GM23248 (cell line): ENCODE measurements at regions not wholly inside any gene's neighbourhood (a gene's known extent, or its start where the extent isn't known, plus 50 kb on each side); places are given as distances from the start of the nearest gene placed in this dataset.
A peak's percentile ranks its signal among the peaks of the same experiment; 100 is the strongest.

Experiments
- DNase-seq: peaks from one replicate; pipeline ENCODE4 v3.0.0-alpha.2; 2015
- H2AFZ ChIP-seq: fragments of 200-600 bp; sonication (generic); 2 replicates; pipeline ENCODE4 v1.6.1; 2016; ENCODE audit warnings: antibody characterized with exemption
- H3F3A ChIP-seq: fragments of 200-600 bp; sonication (generic); 2 replicates; pipeline ENCODE4 v1.6.1; 2016; ENCODE audit warnings: mild to moderate bottlenecking, antibody characterized with exemption, mixed run types; ENCODE audit not compliant: insufficient read depth
- H3K27ac ChIP-seq: fragments of 200-600 bp; sonication (generic); 2 replicates; pipeline ENCODE4 v1.5.1; 2016; ENCODE audit warnings: mild to moderate bottlenecking
- H3K27me3 ChIP-seq: fragments of 200-600 bp; sonication (generic); replicated peaks from 2 replicates; pipeline ENCODE4 v1.6.1; 2016; ENCODE audit warnings: mild to moderate bottlenecking; ENCODE audit not compliant: insufficient read depth
- H3K36me3 ChIP-seq: fragments of 200-600 bp; sonication (generic); 2 replicates; pipeline ENCODE4 v1.6.1; 2016; ENCODE audit warnings: low read depth, mild to moderate bottlenecking
- H3K4me1 ChIP-seq: fragments of 200-600 bp; sonication (generic); 2 replicates; pipeline ENCODE4 v1.6.1; 2016; ENCODE audit warnings: mild to moderate bottlenecking; ENCODE audit not compliant: insufficient read depth
- H3K4me2 ChIP-seq: fragments of 200-600 bp; sonication (generic); one replicate; pipeline ENCODE4 v1.6.1; 2016; ENCODE audit warnings: mild to moderate bottlenecking; ENCODE audit not compliant: unreplicated experiment
- H3K4me3 ChIP-seq: fragments of 200-600 bp; sonication (generic); 2 replicates; pipeline ENCODE4 v1.5.1; 2016; ENCODE audit warnings: mild to moderate bottlenecking
- H3K79me2 ChIP-seq: fragments of 200-600 bp; sonication (generic); 2 replicates; pipeline ENCODE4 v1.6.1; 2016; ENCODE audit warnings: mild to moderate bottlenecking; ENCODE audit not compliant: insufficient read depth
- H3K9ac ChIP-seq: fragments of 200-600 bp; sonication (generic); 2 replicates; pipeline ENCODE4 v1.6.1; 2016; ENCODE audit warnings: mild to moderate bottlenecking
- H3K9me2 ChIP-seq: fragments of 200-600 bp; sonication (generic); 2 replicates; pipeline ENCODE4 v1.6.1; 2016; ENCODE audit warnings: mixed run types, mild to moderate bottlenecking, moderate library complexity; ENCODE audit not compliant: insufficient read depth
- H3K9me3 ChIP-seq: fragments of 200-600 bp; sonication (generic); one replicate; pipeline ENCODE4 v1.6.1; 2017; ENCODE audit warnings: low read depth
- H4K20me1 ChIP-seq: fragments of 200-600 bp; sonication (generic); 2 replicates; pipeline ENCODE4 v1.6.0; 2016; ENCODE audit not compliant: insufficient read depth
- EZH2 ChIP-seq: fragments of 200-600 bp; sonication (generic); IDR thresholded peaks from 2 replicates; pipeline ENCODE4 v1.6.1; 2018; ENCODE audit warnings: antibody characterized with exemption, mild to moderate bottlenecking; ENCODE audit not compliant: insufficient read depth, poor library complexity, severe bottlenecking
- EZH2phosphoT487 ChIP-seq: fragments of 200-600 bp; sonication (generic); IDR thresholded peaks from 2 replicates; pipeline ENCODE4 v1.6.1; 2018; ENCODE audit warnings: antibody characterized with exemption, moderate library complexity, mild to moderate bottlenecking, low read depth; ENCODE audit not compliant: insufficient read depth
- WGBS, 2 experiments: methylation state at CpG; one replicate each; pipeline ENCODE4 v1.1.6; 2015 to 2017; ENCODE audit warnings: low lambda C conversion rate in 2 of 2, low coverage in 1 of 2; ENCODE audit errors: missing lambda C conversion rate in 2 of 2; 5-methylcytosine and 5-hydroxymethylcytosine counted together
- in situ Hi-C: fragments of 300-500 bp; cut with MboI; formaldehyde crosslinking; loops from 2 replicates; pipeline ENCODE4 v1.15.0; 2020

- H3K9me2 ChIP-seq, result no peaks in the 10 kb centered on the region
- no peaks in the 10 kb centered on the region for H3K4me1 ChIP-seq
- TF ChIP-seq EZH2phosphoT487 (no peak), EZH2 (no peak)
- 10 to 14% methylated on average over 3 of the region's 3 CpGs for WGBS, 2 experiments
- H3K4me3 ChIP-seq, result no peak overlapping the region
- H3K79me2 ChIP-seq, result no peaks in the 10 kb centered on the region
- no peak overlapping the region for H3K9ac ChIP-seq
- DNase-seq, result no peak
- no peaks in the 10 kb centered on the region for H3K27me3 ChIP-seq
- H2AFZ ChIP-seq, result no peak overlapping the region
- no peaks in the 10 kb centered on the region for H3K9me3 ChIP-seq
- H4K20me1 ChIP-seq, result no peaks in the 10 kb centered on the region
- in situ Hi-C loops, result no loop called here
- no peak overlapping the region for H3K27ac ChIP-seq
- H3K4me2 ChIP-seq, result no peak overlapping the region
- no peaks in the 10 kb centered on the region for H3K36me3 ChIP-seq
- no peaks in the 10 kb centered on the region for H3F3A ChIP-seq
Measured at GRCh38 chr7:118369987-118370386, 145.5 kb downstream of the ANKRD7 start.

- H3K9me3 ChIP-seq, result no peaks in the 10 kb centered on the region
- H3K4me1 ChIP-seq, result no peaks in the 10 kb centered on the region
- no peaks in the 10 kb centered on the region for H3F3A ChIP-seq
- H3K36me3 ChIP-seq, result no peaks in the 10 kb centered on the region
- H3K4me2 ChIP-seq, result no peak overlapping the region
- no peaks in the 10 kb centered on the region for H4K20me1 ChIP-seq
- H3K79me2 ChIP-seq, result no peaks in the 10 kb centered on the region
- no peak overlapping the region for H2AFZ ChIP-seq
- no peaks in the 10 kb centered on the region for H3K27me3 ChIP-seq
- in situ Hi-C loops, result no loop called here
- no peaks in the 10 kb centered on the region for H3K9me2 ChIP-seq
- no peak overlapping the region for H3K4me3 ChIP-seq
- H3K9ac ChIP-seq, result no peak overlapping the region
- TF ChIP-seq EZH2phosphoT487 (no peak), EZH2 (no peak)
- peak; percentile 0 for DNase-seq
- WGBS, 2 experiments, result 52 to 59% methylated on average over 1 of the region's 1 CpG
- no peak overlapping the region for H3K27ac ChIP-seq
Measured at GRCh38 chr7:118372530-118372929, 148.0 kb downstream of the ANKRD7 start.

DNA sequence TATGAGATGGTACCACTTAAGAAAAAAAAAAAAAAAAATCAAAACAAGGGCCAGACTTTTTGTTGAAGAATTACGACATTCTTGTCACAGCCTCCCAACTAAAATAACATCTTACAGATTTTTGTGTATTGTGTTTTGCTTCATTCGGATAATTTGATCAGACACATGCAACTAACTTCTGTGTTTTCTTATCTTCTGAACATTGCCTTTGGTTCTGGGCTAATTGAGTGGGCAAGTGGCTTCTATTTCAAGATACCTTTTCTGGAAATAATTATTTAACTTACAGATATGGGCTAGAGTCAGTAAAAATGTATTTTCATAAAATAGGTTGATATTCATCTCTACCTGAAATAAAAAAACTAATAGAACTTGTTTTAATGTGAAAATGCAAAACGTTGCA, 165.1 kb downstream of the ANKRD7 start:
- Histone ChIP-seq H3K9me3 (peaks cover 3% of the 10 kb centered on the region), H3K79me2 (no peaks in the 10 kb centered on the region), H3K4me1 (no peaks in the 10 kb centered on the region), H3K4me3 (no peak overlapping the region), H3F3A (no peaks in the 10 kb centered on the region), H3K27ac (no peak overlapping the region), H3K36me3 (no peaks in the 10 kb centered on the region), H3K4me2 (no peak overlapping the region), H3K9me2 (no peaks in the 10 kb centered on the region), H3K27me3 (no peaks in the 10 kb centered on the region), H2AFZ (no peak overlapping the region), H3K9ac (no peak overlapping the region), H4K20me1 (no peaks in the 10 kb centered on the region)
- TF ChIP-seq EZH2, result no peak
- no peak for TF ChIP-seq EZH2phosphoT487
- in situ Hi-C loops, result no loop called here
- 13 to 17% methylated on average over 3 of the region's 3 CpGs for WGBS, 2 experiments
- no peak for DNase-seq

DNA sequence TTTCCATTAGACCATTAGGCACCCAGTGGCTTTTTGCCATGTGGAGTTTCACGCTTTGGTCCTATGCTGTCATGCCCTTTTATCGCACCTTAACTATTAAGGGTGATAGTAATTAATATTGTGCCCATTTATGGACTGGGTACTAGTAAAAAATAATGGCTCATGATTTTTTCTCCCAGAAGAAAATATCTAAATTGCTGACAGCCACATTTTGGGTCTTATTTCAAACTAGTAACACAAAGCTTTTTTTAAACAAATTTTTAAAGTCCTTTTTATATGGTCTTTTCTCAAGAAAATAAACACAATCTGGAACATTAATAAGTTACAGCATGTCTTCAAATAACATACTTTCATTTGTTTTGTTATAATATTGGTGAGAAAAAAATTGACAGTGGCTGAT, 179.7 kb downstream of the ANKRD7 start:
- H3F3A ChIP-seq, result no peaks in the 10 kb centered on the region
- H4K20me1 ChIP-seq, result no peaks in the 10 kb centered on the region
- no peak for TF ChIP-seq EZH2phosphoT487
- no peaks in the 10 kb centered on the region for H3K4me1 ChIP-seq
- H3K4me3 ChIP-seq, result no peak overlapping the region
- no peaks in the 10 kb centered on the region for H3K9me2 ChIP-seq
- H2AFZ ChIP-seq, result no peak overlapping the region
- no peak overlapping the region for H3K27ac ChIP-seq
- WGBS, 2 experiments, result 55 to 71% methylated on average over 2 of the region's 2 CpGs
- no peaks in the 10 kb centered on the region for H3K36me3 ChIP-seq
- no peaks in the 10 kb centered on the region for H3K27me3 ChIP-seq
- H3K9me3 ChIP-seq, result no peaks in the 10 kb centered on the region
- in situ Hi-C loops, result no loop called here
- no peak for DNase-seq
- no peak overlapping the region for H3K4me2 ChIP-seq
- H3K79me2 ChIP-seq, result no peaks in the 10 kb centered on the region
- H3K9ac ChIP-seq, result no peak overlapping the region

DNA sequence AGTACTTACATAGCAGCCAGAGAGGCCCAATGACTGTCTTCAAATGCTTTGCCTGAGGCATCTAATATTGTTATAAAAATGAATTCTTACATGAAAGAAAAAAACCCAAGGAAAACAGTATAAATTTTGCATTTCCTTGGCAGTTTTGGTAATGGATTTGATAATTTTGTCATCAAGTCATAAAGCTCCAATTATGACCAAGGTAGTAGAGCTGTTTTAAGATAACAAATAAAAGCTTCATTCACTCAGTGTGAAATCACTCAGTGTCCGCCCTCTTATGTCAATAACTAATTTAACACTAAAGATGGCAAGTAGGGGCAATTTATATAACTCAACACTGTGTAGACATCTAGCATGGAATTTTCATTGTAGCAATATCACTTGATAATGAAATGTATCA, 193.9 kb downstream of the ANKRD7 start:
- Histone ChIP-seq H3K9me3 (no peaks in the 10 kb centered on the region), H3K4me2 (no peak overlapping the region), H3K9ac (no peak overlapping the region), H3K79me2 (no peaks in the 10 kb centered on the region), H3K27me3 (no peaks in the 10 kb centered on the region), H4K20me1 (no peaks in the 10 kb centered on the region), H2AFZ (no peak overlapping the region), H3K27ac (no peak overlapping the region), H3K9me2 (no peaks in the 10 kb centered on the region), H3K4me3 (no peak overlapping the region), H3K4me1 (no peaks in the 10 kb centered on the region), H3F3A (no peaks in the 10 kb centered on the region), H3K36me3 (no peaks in the 10 kb centered on the region)
- no peak for TF ChIP-seq EZH2
- TF ChIP-seq EZH2phosphoT487, result no peak
- 5 to 11% methylated on average over 1 of the region's 1 CpG for WGBS, 2 experiments
- in situ Hi-C loops, result no loop called here
- no peak for DNase-seq
